T-helper 2 cell (primary cell): ENCODE measurements at regions not wholly inside any gene's neighbourhood (a gene's known extent, or its start where the extent isn't known, plus 50 kb on each side); places are given as distances from the start of the nearest gene placed in this dataset.
"Not testable (repeated sequence)": the region's sequence is repeated elsewhere in the genome, so short reads cannot be mapped to it uniquely, and the experiment has no call there.

Experiments used
- DNase-seq, 5 experiments: peaks; one replicate each; pipeline versions ENCODE4 v3.0.0 to v3.0.0-alpha.2; 2012 to 2022

- DNase-seq = no peak
Measured at GRCh38 chr2:133986081-133986837, 267.6 kb upstream of the MGAT5 start.

GRCh38 chr2:133986881-133987795 is 266.7 kb upstream of the MGAT5 start:
- DNase-seq = no peak

- DNase-seq = no peak
Measured at GRCh38 chr2:133988316-133988891, 265.5 kb upstream of the MGAT5 start.

GRCh38 chr2:133991606-133992168 is 262.2 kb upstream of the MGAT5 start:
- DNase-seq = no peak

GRCh38 chr2:133992454-133992853 is 261.4 kb upstream of the MGAT5 start:
- no peak for DNase-seq

- no peak for DNase-seq
Measured at GRCh38 chr2:133993160-133993559, 260.7 kb upstream of the MGAT5 start.

- not testable (repeated sequence) for DNase-seq
Measured at GRCh38 chr2:133998726-133999125, 255.1 kb upstream of the MGAT5 start.

GRCh38 chr2:134002391-134002790 is 251.5 kb upstream of the MGAT5 start:
- no peak for DNase-seq

- no peak for DNase-seq
Measured at GRCh38 chr2:134002921-134003320, 251.0 kb upstream of the MGAT5 start.

GRCh38 chr2:134004467-134004866 is 249.4 kb upstream of the MGAT5 start:
- no peak for DNase-seq

- DNase-seq = no peak
Measured at GRCh38 chr2:134008837-134009236, 245.0 kb upstream of the MGAT5 start.

- no peak for DNase-seq
Measured at GRCh38 chr2:134009440-134009839, 244.4 kb upstream of the MGAT5 start.

- DNase-seq = not testable (repeated sequence)
Measured at GRCh38 chr2:134009906-134010305, 244.0 kb upstream of the MGAT5 start.

- DNase-seq = no peak
Measured at GRCh38 chr2:134011936-134012586, 241.8 kb upstream of the MGAT5 start.

GRCh38 chr2:134014196-134014960 is 239.5 kb upstream of the MGAT5 start:
- no peak for DNase-seq

- DNase-seq = no peak
Measured at GRCh38 chr2:134019871-134020270, 234.0 kb upstream of the MGAT5 start.

- peak in 1 of 5 experiments; percentile 9 for DNase-seq
Measured at GRCh38 chr2:134020608-134021007, 233.3 kb upstream of the MGAT5 start.

GRCh38 chr2:134021830-134022524 is 231.9 kb upstream of the MGAT5 start:
- no peak for DNase-seq

GRCh38 chr2:134023854-134024253 is 230.0 kb upstream of the MGAT5 start:
- no peak for DNase-seq

- DNase-seq = no peak
Measured at GRCh38 chr2:134027980-134028379, 225.9 kb upstream of the MGAT5 start.

- DNase-seq = no peak
Measured at GRCh38 chr2:134029418-134029817, 224.5 kb upstream of the MGAT5 start.
